Epithelial cell of esophagus (primary cell): ENCODE measurements at regions not wholly inside any gene's neighbourhood (a gene's known extent, or its start where the extent isn't known, plus 50 kb on each side); places are given as distances from the start of the nearest gene placed in this dataset.
"Not testable (repeated sequence)": the region's sequence is repeated elsewhere in the genome, so short reads cannot be mapped to it uniquely, and the experiment has no call there.

Experiments used
- DNase-seq: peaks from one replicate; pipeline ENCODE4 v3.0.0; 2010; ENCODE audit warnings: low read depth
- H3K4me3 ChIP-seq: 2 replicates; pipeline ENCODE4 v1.5.1; 2011; ENCODE audit warnings: mild to moderate bottlenecking, low read length, control low read depth
- TF ChIP-seq, protein P1 (sequence below): IDR thresholded peaks from 2 replicates; pipeline ENCODE4 v1.5.1; 2011; ENCODE audit warnings: low read depth, mild to moderate bottlenecking, low read length, control low read depth, inconsistent platforms; ENCODE audit not compliant: insufficient read depth; ENCODE audit errors: missing control alignments

DNA sequence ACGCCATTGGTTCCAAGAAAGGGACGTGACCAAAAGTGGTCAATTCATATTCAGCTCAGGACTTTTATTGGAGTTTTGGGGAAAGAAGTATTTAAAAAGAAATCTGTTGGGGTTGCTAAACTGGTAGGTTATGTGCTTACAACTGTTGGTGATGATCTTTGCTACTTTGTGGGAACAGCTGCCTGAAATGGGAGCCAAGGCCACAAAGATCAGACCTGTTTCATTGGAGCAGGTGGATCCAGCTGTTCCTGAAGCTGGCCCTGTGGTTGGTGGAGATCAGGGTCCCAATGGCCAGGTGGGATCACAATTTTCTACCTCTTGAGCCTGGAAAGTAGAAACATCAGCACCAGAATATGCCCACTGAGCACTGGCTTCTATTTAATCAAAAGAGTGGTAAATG lies 144.5 kb downstream of the PSAT1 start:
- no peak overlapping the region for H3K4me3 ChIP-seq
- TF ChIP-seq, protein P1, sequence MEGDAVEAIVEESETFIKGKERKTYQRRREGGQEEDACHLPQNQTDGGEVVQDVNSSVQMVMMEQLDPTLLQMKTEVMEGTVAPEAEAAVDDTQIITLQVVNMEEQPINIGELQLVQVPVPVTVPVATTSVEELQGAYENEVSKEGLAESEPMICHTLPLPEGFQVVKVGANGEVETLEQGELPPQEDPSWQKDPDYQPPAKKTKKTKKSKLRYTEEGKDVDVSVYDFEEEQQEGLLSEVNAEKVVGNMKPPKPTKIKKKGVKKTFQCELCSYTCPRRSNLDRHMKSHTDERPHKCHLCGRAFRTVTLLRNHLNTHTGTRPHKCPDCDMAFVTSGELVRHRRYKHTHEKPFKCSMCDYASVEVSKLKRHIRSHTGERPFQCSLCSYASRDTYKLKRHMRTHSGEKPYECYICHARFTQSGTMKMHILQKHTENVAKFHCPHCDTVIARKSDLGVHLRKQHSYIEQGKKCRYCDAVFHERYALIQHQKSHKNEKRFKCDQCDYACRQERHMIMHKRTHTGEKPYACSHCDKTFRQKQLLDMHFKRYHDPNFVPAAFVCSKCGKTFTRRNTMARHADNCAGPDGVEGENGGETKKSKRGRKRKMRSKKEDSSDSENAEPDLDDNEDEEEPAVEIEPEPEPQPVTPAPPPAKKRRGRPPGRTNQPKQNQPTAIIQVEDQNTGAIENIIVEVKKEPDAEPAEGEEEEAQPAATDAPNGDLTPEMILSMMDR = no peak
- no peak for DNase-seq

DNA sequence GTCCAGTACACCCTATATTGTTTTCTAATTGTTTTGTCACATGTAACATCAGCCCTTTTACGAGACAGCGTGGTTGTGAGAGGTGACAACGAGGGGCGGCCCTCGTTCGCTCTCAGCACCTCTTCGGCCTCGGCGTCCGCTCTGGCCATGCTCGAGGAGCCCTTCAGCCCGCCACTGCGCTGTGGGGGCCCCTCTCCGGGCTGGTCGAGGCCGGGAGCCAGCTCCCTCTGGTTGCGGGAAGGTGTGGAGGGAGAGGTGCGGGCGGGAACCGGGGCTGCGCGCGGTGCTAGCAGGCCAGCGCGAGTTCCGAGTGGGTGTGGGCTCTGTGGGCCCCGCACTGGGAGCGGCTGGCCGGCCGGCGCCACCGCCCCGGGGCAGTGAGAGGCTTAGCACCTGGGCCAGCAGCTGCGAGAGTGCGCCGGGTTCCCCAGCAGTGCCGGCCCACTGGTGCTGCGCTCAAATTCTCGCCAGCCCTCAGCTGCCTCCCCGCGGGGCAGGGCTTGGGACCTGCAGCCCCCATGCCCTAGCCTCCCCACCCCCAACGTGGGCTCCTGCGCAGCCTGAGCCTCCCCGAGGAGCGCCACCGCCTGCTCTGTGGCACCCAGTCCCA lies 145.0 kb downstream of the PSAT1 start:
- DNase-seq = no peak

DNA sequence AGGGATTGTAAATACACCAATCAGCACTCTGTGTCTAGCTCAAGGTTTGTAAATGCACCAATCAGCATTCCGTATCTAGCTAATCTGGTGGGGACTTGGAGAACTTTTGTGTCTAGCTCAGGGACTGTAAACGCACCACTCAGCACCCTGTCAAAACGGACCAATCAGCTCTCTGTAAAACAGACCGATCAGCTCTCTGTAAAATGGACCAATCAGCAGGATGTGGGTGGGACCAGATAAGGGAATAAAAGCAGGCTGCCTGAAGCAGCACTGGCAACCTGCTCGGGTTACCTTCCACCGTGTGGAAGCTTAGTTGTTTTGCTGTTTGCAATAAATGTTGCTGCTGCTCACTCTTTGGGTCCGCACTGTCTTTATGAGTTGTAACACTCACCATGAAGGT lies 145.7 kb downstream of the PSAT1 start:
- not testable (repeated sequence) for H3K4me3 ChIP-seq, DNase-seq

More for the DNA sequence above, 145.0 kb downstream of the PSAT1 start:
- H3K4me3 ChIP-seq = no peak overlapping the region
- TF ChIP-seq, protein P1 = no peak

DNA sequence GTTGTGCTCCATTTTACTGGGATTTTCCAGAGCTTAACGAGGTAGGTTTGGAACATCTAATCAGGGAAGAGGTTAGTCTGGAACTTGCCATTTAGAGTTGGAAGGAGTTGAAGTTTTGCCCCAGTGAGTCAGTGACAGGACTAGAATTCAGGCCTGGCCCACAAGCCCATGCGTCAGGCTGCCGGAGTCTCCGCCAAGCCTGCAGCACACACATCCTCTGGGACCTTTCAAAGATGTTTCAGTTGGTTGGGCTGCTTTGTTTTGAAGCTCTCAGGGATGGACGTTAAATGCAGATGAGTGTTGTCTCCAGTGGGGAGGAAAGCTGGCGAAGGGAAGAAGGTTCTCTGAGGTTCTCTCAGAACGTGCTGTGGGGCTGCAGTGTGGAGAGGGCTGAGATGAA lies 147.0 kb downstream of the PSAT1 start:
- H3K4me3 ChIP-seq = no peak overlapping the region
- no peak for DNase-seq
- TF ChIP-seq, protein P1 = no peak

DNA sequence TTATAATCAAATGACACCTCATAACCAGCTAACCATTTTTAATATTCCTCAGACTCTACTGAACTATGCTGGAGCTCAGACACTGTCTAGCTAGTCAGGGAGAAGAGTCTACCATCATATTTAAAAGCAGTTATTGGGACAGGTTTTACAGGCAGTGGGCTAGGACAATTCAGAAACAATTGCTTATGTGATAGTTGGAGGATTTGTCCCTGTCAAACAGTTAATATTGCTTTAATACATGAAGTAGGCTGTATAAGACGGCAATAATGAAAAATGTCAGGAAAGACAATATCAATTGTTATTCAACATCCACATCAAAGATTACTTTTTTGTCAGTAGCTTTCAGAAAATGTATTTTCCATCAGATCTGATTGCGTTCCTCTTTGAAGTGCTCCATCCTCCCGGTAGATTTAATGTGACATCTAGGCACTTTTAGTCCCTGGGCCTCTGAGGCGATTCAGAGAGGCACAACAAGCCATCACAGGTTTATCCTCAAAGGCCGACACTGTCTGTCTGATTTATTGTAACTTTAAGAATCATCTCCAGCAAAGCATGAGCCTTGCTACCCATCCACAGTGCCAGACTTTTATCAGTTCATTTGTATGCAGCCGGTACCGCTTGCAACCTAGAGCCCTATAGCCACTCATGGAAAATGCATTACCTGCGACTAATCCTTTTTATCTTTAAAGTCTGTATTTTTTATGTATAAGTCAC lies 152.2 kb downstream of the PSAT1 start:
- TF ChIP-seq, protein P1 = no peak
- no peak overlapping the region for H3K4me3 ChIP-seq
- no peak for DNase-seq

DNA sequence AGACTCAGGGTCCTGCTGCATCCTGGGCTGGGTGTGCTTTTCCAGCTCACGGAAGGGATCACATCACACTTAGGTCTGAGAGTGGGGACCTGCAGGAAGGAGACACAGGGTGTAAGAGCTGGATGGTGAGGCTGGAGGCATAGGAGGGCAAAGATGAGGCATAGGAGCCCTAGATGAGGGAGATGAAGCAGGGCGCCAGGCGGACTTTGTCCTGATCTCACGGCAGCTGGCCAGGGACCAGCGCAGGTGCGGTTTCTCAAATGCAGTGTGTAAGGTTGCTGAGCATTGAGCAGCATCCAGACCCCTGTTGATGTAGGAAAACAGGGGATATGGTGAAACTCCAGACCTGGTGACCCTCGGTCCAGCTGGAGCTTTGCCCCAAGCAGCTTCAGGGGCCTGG lies 156.5 kb downstream of the PSAT1 start:
- TF ChIP-seq, protein P1 = no peak
- no peak for DNase-seq
- H3K4me3 ChIP-seq = no peak overlapping the region

DNA sequence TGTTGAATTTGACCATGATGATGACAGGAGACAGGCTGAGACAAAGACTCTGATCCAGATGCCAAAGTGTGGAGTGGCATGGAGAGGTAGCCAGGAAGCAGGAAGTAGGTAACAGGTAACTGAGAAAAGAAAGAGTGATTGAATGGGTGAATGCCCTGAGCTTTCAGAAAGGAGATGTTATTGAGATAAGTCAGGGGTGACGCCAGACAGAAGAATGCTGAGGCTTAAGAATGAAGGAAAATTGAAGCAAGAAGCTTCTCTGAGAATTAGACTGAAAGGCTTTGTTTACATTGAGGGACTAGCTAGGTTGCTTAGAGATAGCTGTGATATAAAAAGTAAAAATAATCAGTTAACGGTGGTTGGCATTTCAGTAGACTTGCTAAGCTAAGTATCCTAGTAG lies 165.7 kb downstream of the PSAT1 start:
- TF ChIP-seq, protein P1 = no peak
- no peak overlapping the region for H3K4me3 ChIP-seq
- peak; percentile 43 for DNase-seq
